GM23338 (cell line): ENCODE measurements at regions not wholly inside any gene's neighbourhood (a gene's known extent, or its start where the extent isn't known, plus 50 kb on each side); places are given as distances from the start of the nearest gene placed in this dataset.

Experiments used
- ATAC-seq: fragments of 200-7000 bp; cut with Tn5 transposase; 3 replicates; pipeline ENCODE4 v1.9.1; 2020
- DNase-seq: peaks from one replicate; pipeline ENCODE4 v3.0.0-alpha.2; 2015; ENCODE audit warnings: low spot score
- H2AFZ ChIP-seq: fragments of 200-600 bp; sonication (generic); 2 replicates; pipeline ENCODE4 v1.8.0; 2016; ENCODE audit warnings: antibody characterized with exemption, mild to moderate bottlenecking, moderate library complexity
- H3F3A ChIP-seq: fragments of 200-600 bp; sonication (generic); replicated peaks from 2 replicates; pipeline ENCODE4 v1.8.0; 2017; ENCODE audit warnings: antibody characterized with exemption, mixed run types, low read depth
- H3K27ac ChIP-seq: fragments of 200-600 bp; sonication (generic); 2 replicates; pipeline ENCODE4 v1.6.1; 2016; ENCODE audit warnings: low read depth
- H3K27me3 ChIP-seq: fragments of 200-600 bp; sonication (generic); 2 replicates; pipeline ENCODE4 v1.8.0; 2016; ENCODE audit warnings: mild to moderate bottlenecking, mixed run types, moderate library complexity; ENCODE audit not compliant: insufficient read depth
- H3K36me3 ChIP-seq: fragments of 200-600 bp; sonication (generic); 2 replicates; pipeline ENCODE4 v1.8.0; 2016; ENCODE audit warnings: mild to moderate bottlenecking; ENCODE audit not compliant: insufficient read depth
- H3K4me1 ChIP-seq: fragments of 200-600 bp; sonication (generic); 2 replicates; pipeline ENCODE4 v1.8.0; 2016; ENCODE audit warnings: mild to moderate bottlenecking, moderate library complexity; ENCODE audit not compliant: insufficient read depth
- H3K4me2 ChIP-seq: fragments of 200-600 bp; sonication (generic); 2 replicates; pipeline ENCODE4 v1.7.1; 2017; ENCODE audit warnings: mixed run types
- H3K4me3 ChIP-seq: fragments of 200-600 bp; sonication (generic); 2 replicates; pipeline ENCODE4 v1.6.1; 2016; ENCODE audit warnings: mixed run types
- H3K79me2 ChIP-seq: fragments of 200-600 bp; sonication (generic); replicated peaks from 2 replicates; pipeline ENCODE4 v1.8.0; 2017; ENCODE audit warnings: mild to moderate bottlenecking; ENCODE audit not compliant: insufficient read depth
- H3K9me2 ChIP-seq: fragments of 200-600 bp; sonication (generic); 2 replicates; pipeline ENCODE4 v1.8.0; 2017; ENCODE audit not compliant: insufficient read depth
- H4K20me1 ChIP-seq: fragments of 200-600 bp; sonication (generic); replicated peaks from 2 replicates; pipeline ENCODE4 v1.8.0; 2017; ENCODE audit warnings: mild to moderate bottlenecking; ENCODE audit not compliant: insufficient read depth
- H3K27ac Mint-ChIP-seq: 2 replicates; pipeline ENCODE4 v1.8.0; 2020; ENCODE audit warnings: inconsistent platforms, mild to moderate bottlenecking, moderate library complexity, mixed read lengths
- H3K27me3 Mint-ChIP-seq: 3 replicates; pipeline ENCODE4 v1.8.0; 2022; ENCODE audit warnings: low read depth, mild to moderate bottlenecking, moderate library complexity, mixed read lengths, inconsistent platforms; ENCODE audit not compliant: insufficient read depth, poor library complexity
- H3K36me3 Mint-ChIP-seq: 3 replicates; pipeline ENCODE4 v1.8.0; 2021; ENCODE audit warnings: low read depth, mild to moderate bottlenecking, inconsistent platforms, moderate library complexity, mixed read lengths
- H3K4me1 Mint-ChIP-seq: 3 replicates; pipeline ENCODE4 v1.8.0; 2020; ENCODE audit warnings: mild to moderate bottlenecking, inconsistent platforms, mixed read lengths
- H3K4me3 Mint-ChIP-seq: 3 replicates; pipeline ENCODE4 v1.8.0; 2021; ENCODE audit warnings: moderate library complexity, mild to moderate bottlenecking, inconsistent platforms, mixed read lengths
- H3K9me3 Mint-ChIP-seq: 3 replicates; pipeline ENCODE4 v1.8.0; 2020; ENCODE audit warnings: moderate library complexity, mild to moderate bottlenecking, inconsistent platforms, mixed read lengths
- CREB1 ChIP-seq: fragments of 250-450 bp; sonication (Bioruptor Pico); IDR thresholded peaks from 2 replicates; pipeline ENCODE4 v1.5.0; 2020; ENCODE audit warnings: low read depth, mild to moderate bottlenecking, moderate library complexity
- JUNB ChIP-seq: IDR thresholded peaks from one replicate; pipeline ENCODE4 v1.6.1; 2016; ENCODE audit warnings: antibody characterized with exemption; ENCODE audit not compliant: unreplicated experiment
- NANOG ChIP-seq: IDR thresholded peaks from 2 replicates; pipeline ENCODE4 v1.6.1; 2016; ENCODE audit warnings: antibody characterized with exemption, borderline replicate concordance
- POLR2AphosphoS5 ChIP-seq: IDR thresholded peaks from 2 replicates; pipeline ENCODE4 v1.6.1; 2016; ENCODE audit warnings: antibody characterized with exemption, low read depth
- ZNF114 ChIP-seq: fragments of 250-450 bp; sonication (Bioruptor Pico); IDR thresholded peaks from 2 replicates; pipeline ENCODE4 v1.5.0; 2020; ENCODE audit warnings: mild to moderate bottlenecking, moderate library complexity
- ZNF331 ChIP-seq: fragments of 250-450 bp; sonication (Bioruptor Pico); IDR thresholded peaks from 2 replicates; pipeline ENCODE4 v1.5.0; 2020; ENCODE audit warnings: low read depth, mild to moderate bottlenecking, moderate library complexity
- TF ChIP-seq, protein P1 (sequence below): IDR thresholded peaks from one replicate; pipeline ENCODE4 v1.6.1; 2018; ENCODE audit warnings: antibody characterized with exemption; ENCODE audit not compliant: unreplicated experiment
- TF ChIP-seq, protein P2 (sequence below), 2 experiments: fragments of 200-600 bp in 1 of 2; sonication (generic) in 1 of 2; conservative IDR thresholded peaks; 2 replicates each; pipeline versions ENCODE4 v1.5.1 to v1.6.1; 2016 to 2017; ENCODE audit warnings: antibody characterized with exemption in 2 of 2, low read depth in 2 of 2, mild to moderate bottlenecking in 2 of 2, moderate library complexity in 1 of 2
- TF ChIP-seq, protein P3 (sequence below): fragments of 250-450 bp; sonication (Bioruptor Pico); IDR thresholded peaks from 2 replicates; pipeline ENCODE4 v1.5.0; 2020; ENCODE audit warnings: mild to moderate bottlenecking, moderate library complexity
- TF ChIP-seq, protein P4 (sequence below): IDR thresholded peaks from 2 replicates; pipeline ENCODE4 v1.6.1; 2016; ENCODE audit warnings: antibody characterized with exemption

DNA sequence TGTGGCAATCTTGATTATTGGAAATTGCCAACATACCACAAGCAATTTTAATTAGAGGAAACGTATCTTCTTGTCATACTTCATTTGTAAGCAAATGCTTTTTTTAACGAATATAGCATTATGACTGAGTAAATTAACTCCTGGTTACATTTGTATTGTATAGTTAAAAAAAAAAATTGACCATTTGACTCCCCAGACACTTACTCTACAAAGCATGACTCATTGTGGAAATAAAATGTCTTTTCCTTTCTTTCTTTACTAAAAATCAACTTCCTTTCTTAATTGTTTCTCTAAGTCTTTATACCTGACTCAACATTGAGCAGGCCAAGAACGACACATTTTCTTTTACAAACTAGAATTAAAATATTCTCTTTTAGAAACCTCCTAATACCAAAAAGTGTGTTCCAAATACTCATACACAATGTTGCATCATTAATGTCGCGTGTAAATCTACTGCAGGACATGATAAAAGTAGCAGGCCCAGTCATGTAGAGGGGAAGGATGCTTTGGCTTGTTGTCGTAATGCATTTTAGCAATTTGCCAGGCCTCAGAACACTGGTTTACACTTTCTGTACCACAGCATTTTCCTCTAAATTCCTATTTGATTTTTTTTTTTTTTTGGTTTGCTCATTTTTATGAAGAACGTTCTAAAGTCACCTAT is 349.6 kb upstream of the KCNH7 start (continued):
- TF ChIP-seq, protein P1, sequence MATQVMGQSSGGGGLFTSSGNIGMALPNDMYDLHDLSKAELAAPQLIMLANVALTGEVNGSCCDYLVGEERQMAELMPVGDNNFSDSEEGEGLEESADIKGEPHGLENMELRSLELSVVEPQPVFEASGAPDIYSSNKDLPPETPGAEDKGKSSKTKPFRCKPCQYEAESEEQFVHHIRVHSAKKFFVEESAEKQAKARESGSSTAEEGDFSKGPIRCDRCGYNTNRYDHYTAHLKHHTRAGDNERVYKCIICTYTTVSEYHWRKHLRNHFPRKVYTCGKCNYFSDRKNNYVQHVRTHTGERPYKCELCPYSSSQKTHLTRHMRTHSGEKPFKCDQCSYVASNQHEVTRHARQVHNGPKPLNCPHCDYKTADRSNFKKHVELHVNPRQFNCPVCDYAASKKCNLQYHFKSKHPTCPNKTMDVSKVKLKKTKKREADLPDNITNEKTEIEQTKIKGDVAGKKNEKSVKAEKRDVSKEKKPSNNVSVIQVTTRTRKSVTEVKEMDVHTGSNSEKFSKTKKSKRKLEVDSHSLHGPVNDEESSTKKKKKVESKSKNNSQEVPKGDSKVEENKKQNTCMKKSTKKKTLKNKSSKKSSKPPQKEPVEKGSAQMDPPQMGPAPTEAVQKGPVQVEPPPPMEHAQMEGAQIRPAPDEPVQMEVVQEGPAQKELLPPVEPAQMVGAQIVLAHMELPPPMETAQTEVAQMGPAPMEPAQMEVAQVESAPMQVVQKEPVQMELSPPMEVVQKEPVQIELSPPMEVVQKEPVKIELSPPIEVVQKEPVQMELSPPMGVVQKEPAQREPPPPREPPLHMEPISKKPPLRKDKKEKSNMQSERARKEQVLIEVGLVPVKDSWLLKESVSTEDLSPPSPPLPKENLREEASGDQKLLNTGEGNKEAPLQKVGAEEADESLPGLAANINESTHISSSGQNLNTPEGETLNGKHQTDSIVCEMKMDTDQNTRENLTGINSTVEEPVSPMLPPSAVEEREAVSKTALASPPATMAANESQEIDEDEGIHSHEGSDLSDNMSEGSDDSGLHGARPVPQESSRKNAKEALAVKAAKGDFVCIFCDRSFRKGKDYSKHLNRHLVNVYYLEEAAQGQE = no peak
- TF ChIP-seq, protein P2, sequence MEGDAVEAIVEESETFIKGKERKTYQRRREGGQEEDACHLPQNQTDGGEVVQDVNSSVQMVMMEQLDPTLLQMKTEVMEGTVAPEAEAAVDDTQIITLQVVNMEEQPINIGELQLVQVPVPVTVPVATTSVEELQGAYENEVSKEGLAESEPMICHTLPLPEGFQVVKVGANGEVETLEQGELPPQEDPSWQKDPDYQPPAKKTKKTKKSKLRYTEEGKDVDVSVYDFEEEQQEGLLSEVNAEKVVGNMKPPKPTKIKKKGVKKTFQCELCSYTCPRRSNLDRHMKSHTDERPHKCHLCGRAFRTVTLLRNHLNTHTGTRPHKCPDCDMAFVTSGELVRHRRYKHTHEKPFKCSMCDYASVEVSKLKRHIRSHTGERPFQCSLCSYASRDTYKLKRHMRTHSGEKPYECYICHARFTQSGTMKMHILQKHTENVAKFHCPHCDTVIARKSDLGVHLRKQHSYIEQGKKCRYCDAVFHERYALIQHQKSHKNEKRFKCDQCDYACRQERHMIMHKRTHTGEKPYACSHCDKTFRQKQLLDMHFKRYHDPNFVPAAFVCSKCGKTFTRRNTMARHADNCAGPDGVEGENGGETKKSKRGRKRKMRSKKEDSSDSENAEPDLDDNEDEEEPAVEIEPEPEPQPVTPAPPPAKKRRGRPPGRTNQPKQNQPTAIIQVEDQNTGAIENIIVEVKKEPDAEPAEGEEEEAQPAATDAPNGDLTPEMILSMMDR (conservative IDR thresholded peaks at IDR 0.05; ENCODE audit: low read depth in 2 of 2) = no peak

DNA sequence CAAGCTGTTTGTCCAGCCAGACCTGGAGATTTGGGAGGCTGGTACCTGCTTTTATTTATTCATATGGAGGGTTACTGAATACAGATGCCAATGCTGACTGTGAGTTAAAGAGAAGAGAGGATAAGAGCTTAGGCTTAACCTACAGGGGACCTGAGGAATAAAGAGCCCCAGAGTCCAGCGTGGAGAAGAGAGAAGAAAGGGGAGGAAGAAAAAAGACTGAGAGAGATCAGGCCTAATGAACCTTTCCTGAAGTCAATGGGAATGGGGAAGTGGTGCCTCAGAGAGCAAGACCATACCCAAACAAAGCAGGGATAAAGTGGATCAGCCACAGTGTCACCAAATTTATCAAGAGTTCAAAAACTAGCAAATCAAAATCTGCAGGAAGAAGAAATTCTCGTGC is 348.6 kb upstream of the KCNH7 start:
- H2AFZ ChIP-seq = peak overlapping the region; percentile 67; the same call in 1 of the 2 replicates
- Mint-ChIP-seq H3K27me3 (no peaks in the 10 kb centered on the region), H3K4me1 (peaks cover 18% of the 10 kb centered on the region), H3K27ac (peak overlapping the region; percentile 6), H3K4me3 (no peak overlapping the region), H3K9me3 (no peaks in the 10 kb centered on the region), H3K36me3 (no peaks in the 10 kb centered on the region)
- H3K79me2 ChIP-seq = no peaks in the 10 kb centered on the region
- H3K4me1 ChIP-seq = peaks cover 9% of the 10 kb centered on the region; the same call in 1 of the 2 replicates
- no peak overlapping the region for H3K27ac ChIP-seq
- no peak overlapping the region for H3K4me3 ChIP-seq
- H3K4me2 ChIP-seq = no peak overlapping the region
- no peaks in the 10 kb centered on the region for H3K9me2 ChIP-seq
- DNase-seq = no peak
- no peaks in the 10 kb centered on the region for H3F3A ChIP-seq
- TF ChIP-seq ZNF331 (CRISPR knock-in tag) = no peak
- TF ChIP-seq, protein P3, sequence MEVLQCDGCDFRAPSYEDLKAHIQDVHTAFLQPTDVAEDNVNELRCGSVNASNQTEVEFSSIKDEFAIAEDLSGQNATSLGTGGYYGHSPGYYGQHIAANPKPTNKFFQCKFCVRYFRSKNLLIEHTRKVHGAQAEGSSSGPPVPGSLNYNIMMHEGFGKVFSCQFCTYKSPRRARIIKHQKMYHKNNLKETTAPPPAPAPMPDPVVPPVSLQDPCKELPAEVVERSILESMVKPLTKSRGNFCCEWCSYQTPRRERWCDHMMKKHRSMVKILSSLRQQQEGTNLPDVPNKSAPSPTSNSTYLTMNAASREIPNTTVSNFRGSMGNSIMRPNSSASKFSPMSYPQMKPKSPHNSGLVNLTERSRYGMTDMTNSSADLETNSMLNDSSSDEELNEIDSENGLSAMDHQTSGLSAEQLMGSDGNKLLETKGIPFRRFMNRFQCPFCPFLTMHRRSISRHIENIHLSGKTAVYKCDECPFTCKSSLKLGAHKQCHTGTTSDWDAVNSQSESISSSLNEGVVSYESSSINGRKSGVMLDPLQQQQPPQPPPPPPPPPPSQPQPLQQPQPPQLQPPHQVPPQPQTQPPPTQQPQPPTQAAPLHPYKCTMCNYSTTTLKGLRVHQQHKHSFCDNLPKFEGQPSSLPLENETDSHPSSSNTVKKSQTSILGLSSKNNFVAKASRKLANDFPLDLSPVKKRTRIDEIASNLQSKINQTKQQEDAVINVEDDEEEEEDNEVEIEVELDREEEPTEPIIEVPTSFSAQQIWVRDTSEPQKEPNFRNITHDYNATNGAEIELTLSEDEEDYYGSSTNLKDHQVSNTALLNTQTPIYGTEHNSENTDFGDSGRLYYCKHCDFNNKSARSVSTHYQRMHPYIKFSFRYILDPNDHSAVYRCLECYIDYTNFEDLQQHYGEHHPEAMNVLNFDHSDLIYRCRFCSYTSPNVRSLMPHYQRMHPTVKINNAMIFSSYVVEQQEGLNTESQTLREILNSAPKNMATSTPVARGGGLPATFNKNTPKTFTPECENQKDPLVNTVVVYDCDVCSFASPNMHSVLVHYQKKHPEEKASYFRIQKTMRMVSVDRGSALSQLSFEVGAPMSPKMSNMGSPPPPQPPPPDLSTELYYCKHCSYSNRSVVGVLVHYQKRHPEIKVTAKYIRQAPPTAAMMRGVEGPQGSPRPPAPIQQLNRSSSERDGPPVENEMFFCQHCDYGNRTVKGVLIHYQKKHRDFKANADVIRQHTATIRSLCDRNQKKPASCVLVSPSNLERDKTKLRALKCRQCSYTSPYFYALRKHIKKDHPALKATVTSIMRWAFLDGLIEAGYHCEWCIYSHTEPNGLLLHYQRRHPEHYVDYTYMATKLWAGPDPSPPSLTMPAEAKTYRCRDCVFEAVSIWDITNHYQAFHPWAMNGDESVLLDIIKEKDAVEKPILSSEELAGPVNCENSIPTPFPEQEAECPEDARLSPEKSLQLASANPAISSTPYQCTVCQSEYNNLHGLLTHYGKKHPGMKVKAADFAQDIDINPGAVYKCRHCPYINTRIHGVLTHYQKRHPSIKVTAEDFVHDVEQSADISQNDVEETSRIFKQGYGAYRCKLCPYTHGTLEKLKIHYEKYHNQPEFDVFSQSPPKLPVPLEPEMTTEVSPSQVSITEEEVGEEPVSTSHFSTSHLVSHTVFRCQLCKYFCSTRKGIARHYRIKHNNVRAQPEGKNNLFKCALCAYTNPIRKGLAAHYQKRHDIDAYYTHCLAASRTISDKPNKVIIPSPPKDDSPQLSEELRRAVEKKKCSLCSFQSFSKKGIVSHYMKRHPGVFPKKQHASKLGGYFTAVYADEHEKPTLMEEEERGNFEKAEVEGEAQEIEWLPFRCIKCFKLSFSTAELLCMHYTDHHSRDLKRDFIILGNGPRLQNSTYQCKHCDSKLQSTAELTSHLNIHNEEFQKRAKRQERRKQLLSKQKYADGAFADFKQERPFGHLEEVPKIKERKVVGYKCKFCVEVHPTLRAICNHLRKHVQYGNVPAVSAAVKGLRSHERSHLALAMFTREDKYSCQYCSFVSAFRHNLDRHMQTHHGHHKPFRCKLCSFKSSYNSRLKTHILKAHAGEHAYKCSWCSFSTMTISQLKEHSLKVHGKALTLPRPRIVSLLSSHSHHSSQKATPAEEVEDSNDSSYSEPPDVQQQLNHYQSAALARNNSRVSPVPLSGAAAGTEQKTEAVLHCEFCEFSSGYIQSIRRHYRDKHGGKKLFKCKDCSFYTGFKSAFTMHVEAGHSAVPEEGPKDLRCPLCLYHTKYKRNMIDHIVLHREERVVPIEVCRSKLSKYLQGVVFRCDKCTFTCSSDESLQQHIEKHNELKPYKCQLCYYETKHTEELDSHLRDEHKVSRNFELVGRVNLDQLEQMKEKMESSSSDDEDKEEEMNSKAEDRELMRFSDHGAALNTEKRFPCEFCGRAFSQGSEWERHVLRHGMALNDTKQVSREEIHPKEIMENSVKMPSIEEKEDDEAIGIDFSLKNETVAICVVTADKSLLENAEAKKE = no peak
- no peak for TF ChIP-seq NANOG
- TF ChIP-seq, protein P4, sequence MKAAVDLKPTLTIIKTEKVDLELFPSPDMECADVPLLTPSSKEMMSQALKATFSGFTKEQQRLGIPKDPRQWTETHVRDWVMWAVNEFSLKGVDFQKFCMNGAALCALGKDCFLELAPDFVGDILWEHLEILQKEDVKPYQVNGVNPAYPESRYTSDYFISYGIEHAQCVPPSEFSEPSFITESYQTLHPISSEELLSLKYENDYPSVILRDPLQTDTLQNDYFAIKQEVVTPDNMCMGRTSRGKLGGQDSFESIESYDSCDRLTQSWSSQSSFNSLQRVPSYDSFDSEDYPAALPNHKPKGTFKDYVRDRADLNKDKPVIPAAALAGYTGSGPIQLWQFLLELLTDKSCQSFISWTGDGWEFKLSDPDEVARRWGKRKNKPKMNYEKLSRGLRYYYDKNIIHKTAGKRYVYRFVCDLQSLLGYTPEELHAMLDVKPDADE = no peak
- TF ChIP-seq POLR2AphosphoS5 = no peak
- TF ChIP-seq JUNB = no peak
- no peak for TF ChIP-seq ZNF114 (CRISPR knock-in tag)
- TF ChIP-seq CREB1 = no peak
- H4K20me1 ChIP-seq = no peaks in the 10 kb centered on the region
- H3K36me3 ChIP-seq = no peaks in the 10 kb centered on the region
- H3K27me3 ChIP-seq = no peaks in the 10 kb centered on the region
- peak; percentile 76 for ATAC-seq
